ENCODE measurements at regions not wholly inside any gene's neighbourhood (a gene's known extent, or its start where the extent isn't known, plus 50 kb on each side); places are given as distances from the start of the nearest gene placed in this dataset.
A peak's percentile ranks its signal among the peaks of the same experiment; 100 is the strongest.

DNA sequence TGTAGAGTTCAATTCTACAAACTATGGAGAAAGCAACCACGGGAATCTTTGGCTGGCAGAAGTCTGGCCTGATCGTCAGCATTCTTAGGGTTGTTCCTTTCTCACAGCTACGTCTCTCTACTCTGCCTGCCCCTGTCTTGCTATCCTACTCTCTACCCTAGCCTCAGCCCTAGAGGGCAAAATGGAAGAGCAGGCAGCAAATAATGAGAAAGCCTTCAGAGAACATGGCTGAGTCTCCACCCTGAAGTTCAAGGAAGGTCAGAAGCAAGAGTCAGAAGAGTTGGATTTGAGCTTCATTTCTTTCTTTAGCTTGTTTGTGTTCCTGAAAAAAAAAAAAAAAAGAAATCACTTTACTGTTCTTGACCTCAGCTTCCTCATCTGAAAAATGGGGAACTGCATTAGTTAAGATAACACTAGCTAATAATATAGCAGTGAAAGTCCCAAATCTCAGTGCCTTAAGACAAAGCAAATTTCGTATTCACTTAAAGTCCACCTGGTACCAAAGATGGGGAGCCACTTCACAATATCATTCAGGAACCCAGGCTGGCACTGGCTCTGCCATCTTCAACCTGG is 50.2 kb upstream of the CCND2 start:
- H3K9me3 Mint-ChIP-seq: no peaks in the 10 kb centered on the region
- H3K4me3 Mint-ChIP-seq: peak overlapping the region; percentile 16
- no peak overlapping the region for H3K27ac Mint-ChIP-seq
- peak; percentile 51 for ATAC-seq
- no peaks in the 10 kb centered on the region for H3K27me3 Mint-ChIP-seq
- peaks cover 24% of the 10 kb centered on the region for H3K4me1 Mint-ChIP-seq
- H3K36me3 Mint-ChIP-seq: no peaks in the 10 kb centered on the region

DNA sequence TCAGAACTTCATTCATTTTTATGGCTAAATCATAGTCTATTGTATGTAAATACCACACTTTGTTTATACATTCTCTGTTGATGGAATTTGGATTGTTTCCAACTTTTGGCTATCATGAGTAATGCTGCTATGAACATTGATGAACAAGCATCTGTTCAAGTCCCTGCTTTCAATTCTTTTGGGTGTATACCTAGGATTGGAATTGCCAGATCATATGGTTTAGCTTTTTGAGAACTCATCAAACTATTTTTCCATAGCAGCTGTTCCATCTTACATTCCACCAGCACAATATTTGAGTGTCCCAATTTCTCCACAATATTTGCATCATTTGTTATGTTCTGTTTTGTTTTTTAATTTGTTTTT is 52.3 kb upstream of the CCND2 start:
- peaks cover 37% of the 10 kb centered on the region for H3K4me1 Mint-ChIP-seq
- H3K27ac Mint-ChIP-seq: no peak overlapping the region
- ATAC-seq: no peak
- no peaks in the 10 kb centered on the region for H3K27me3 Mint-ChIP-seq
- H3K4me3 Mint-ChIP-seq: no peak overlapping the region
- no peaks in the 10 kb centered on the region for H3K9me3 Mint-ChIP-seq
- H3K36me3 Mint-ChIP-seq: no peaks in the 10 kb centered on the region

DNA sequence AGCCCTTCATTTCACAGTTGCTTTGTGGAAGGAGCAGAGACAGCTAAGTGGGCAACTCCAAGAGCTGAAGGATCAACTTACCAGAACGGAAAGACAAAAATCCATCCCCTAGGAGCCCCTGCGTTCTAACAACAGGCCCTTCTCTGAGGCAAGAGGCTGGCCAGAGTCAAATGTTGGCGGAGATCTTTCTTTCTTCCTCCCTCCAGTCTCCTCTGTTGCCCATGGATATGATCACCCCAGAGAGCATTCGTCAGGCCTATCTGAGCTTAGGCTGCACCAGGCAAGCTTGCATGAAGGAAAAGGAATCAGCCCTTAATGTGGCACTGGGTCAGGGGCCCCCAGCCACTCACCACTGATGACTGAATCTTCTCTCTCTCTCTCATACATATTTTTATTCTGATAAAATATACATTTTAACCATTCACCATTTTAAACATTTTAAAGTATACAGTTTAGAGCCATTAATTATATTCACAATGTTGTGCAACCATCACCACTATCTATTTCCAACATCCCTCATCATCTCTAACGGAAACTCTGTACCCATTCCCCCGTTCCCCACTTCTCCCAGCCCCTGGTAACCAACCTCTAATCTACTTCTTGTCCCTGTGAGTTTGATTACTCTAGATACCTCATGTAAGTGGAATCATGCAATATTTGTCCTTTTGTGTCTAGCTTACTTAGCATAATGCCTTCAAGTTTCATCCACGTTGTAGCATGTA is 52.9 kb upstream of the CCND2 start:
- no peak overlapping the region for H3K27ac Mint-ChIP-seq
- H3K4me1 Mint-ChIP-seq: peaks cover 42% of the 10 kb centered on the region
- ATAC-seq: no peak
- H3K9me3 Mint-ChIP-seq: no peaks in the 10 kb centered on the region
- H3K27me3 Mint-ChIP-seq: no peaks in the 10 kb centered on the region
- H3K4me3 Mint-ChIP-seq: no peak overlapping the region
- no peaks in the 10 kb centered on the region for H3K36me3 Mint-ChIP-seq

DNA sequence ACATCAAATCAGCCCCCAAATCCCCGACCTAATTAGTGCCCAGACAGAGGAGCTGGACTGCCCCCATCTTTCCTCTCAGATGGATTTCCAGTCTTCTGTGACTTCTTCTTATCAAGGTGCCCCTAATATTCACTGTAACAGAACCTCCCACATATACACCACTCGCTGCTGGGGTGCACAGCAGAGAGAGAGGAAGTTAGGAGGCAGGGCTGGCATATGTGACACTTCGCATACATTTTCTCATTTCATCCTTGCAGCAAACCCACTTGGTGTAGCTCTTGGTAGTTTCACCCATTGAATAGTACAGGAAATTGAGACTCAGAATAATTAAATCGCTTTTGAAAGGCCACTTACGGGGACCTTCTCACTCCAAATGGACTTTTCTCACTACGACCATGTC is 56.5 kb upstream of the CCND2 start:
- Mint-ChIP-seq H3K9me3 (no peaks in the 10 kb centered on the region), H3K4me3 (no peak overlapping the region), H3K27ac (peak overlapping the region; percentile 90), H3K27me3 (no peaks in the 10 kb centered on the region), H3K4me1 (peaks cover 41% of the 10 kb centered on the region), H3K36me3 (no peaks in the 10 kb centered on the region)
- no peak for ATAC-seq

DNA sequence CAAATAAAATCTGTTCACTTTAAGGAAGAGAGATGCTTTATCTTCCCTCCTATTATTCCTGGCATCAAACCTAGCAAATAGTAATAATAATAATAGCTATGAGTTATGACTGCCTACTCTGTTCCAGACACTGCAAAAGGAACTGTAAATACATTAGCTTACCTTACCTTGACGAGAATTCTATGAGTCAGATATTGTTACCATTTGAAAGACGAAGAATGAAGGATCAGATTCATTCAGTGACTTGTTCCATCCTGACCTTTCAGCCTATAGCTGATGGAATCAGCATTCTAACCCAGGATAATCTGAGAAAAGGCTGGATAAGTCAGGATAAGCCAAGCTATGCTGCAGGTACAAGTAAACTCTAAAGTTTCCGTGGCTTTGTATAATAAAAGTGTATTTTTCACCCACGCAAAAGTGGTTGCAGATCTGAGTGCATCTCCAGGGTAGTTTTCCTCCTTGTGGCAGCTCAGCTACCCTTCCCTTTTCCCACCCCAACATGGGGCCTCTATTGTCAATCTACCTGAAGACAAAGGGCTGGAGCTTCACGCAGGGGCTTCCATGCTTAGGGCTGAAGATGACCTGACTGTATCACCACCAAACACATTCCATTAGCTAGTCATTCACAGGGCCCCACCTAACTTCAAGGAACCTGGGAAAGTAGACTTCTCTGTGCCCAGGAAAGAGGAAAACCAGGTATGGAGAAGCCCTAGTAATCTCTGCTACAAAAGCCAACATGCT is 57.2 kb upstream of the CCND2 start:
- no peaks in the 10 kb centered on the region for H3K27me3 Mint-ChIP-seq
- peak; percentile 13 for ATAC-seq
- H3K36me3 Mint-ChIP-seq: no peaks in the 10 kb centered on the region
- peaks cover 41% of the 10 kb centered on the region for H3K4me1 Mint-ChIP-seq
- no peak overlapping the region for H3K4me3 Mint-ChIP-seq
- peak overlapping the region; percentile 90 for H3K27ac Mint-ChIP-seq
- no peaks in the 10 kb centered on the region for H3K9me3 Mint-ChIP-seq

DNA sequence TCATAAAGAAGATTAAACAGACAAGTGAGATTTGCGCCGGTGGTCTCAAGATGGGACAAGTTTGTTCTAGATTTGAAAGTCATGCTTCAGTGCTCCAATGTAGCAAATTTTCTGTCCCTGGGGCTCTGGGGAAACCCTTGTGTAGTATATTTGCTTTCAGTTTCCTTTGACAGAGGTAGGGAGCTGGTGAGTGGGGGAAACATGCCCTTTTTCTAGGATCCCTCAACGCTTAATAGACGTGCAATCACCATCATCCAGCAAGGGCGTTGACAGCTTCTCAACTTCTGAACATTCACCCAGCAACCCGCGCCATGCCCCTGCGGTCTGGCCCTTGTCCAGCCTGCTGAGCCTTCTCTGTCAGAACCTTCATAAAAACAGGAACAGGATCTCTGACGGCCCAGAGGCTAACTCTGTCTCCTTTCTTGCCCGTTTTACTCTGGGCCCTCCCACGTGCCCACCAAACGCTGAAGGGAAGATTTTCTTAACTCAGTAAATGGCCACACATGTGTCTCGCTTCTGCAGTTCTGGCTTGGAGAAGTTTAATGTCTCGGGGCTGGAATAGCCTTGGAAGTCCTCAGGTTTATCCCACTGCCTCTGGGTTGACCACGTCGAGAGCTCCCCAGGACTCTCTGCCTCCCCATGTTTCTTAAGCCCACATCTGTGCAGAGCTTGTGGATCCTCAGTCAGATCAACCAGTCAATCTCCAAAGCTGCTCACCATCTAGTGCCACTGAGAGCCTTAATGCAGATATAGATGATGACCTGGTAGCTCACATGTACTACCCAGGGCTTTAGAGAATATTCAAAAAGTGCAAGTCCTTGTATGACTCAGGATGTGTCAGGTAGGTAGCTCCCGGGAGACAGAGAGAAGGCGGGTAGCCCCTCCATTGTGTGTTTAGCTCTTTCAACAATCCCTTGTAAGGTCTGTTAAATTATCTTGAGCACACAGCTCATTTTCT is 58.1 kb upstream of the CCND2 start:
- peaks cover 41% of the 10 kb centered on the region for H3K4me1 Mint-ChIP-seq
- peak overlapping the region; percentile 73 for H3K4me3 Mint-ChIP-seq

DNA sequence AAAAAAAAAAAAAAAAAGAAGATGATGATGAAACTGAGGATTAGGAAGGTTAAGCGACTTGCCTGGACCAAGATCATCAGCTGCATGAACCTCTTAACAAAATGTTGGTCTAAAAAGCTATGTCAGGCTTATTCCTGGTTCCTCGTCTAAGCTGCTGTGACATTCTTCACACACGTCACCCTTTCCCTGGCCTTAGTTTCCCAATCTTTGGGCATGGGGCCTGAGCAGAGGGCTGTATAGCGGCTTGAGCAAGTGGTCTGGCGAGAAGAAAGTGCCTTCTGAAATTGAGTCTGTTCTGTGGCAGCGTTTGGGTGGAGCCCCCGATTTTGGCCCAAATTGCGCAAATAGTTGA is 58.7 kb upstream of the CCND2 start:
- H3K4me1 Mint-ChIP-seq: peaks cover 39% of the 10 kb centered on the region
- H3K36me3 Mint-ChIP-seq: no peaks in the 10 kb centered on the region
- ATAC-seq: peak; percentile 5
- no peaks in the 10 kb centered on the region for H3K9me3 Mint-ChIP-seq
- no peaks in the 10 kb centered on the region for H3K27me3 Mint-ChIP-seq
- H3K27ac Mint-ChIP-seq: peak overlapping the region; percentile 90
- H3K4me3 Mint-ChIP-seq: peak overlapping the region; percentile 73

More for the DNA sequence above, 58.1 kb upstream of the CCND2 start:
- no peaks in the 10 kb centered on the region for H3K36me3 Mint-ChIP-seq
- H3K9me3 Mint-ChIP-seq: no peaks in the 10 kb centered on the region
- peak; percentile 94 for ATAC-seq
- H3K27me3 Mint-ChIP-seq: no peaks in the 10 kb centered on the region
- H3K27ac Mint-ChIP-seq: peak overlapping the region; percentile 90

DNA sequence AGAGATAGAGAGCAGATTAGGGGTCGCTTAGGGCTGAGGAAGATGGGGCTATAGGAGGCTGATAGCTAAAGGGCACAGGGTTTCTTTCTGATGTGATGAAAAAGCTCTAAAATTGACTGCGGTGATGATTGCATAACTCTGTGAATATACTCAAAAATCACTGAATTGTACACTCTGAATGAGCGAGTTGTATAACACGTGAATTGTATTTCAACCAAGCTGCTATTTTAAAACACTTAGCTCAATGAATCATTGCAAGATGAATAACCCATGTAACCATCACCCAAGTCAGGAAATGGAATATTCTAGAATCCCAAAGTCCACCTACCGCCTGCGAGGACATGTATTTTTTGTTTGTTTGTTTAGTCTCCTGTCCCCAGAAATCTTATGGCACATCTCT is 60.1 kb upstream of the CCND2 start:
- Mint-ChIP-seq H3K27ac (no peak overlapping the region), H3K4me3 (no peak overlapping the region), H3K36me3 (no peaks in the 10 kb centered on the region), H3K27me3 (no peaks in the 10 kb centered on the region), H3K9me3 (no peaks in the 10 kb centered on the region), H3K4me1 (peaks cover 37% of the 10 kb centered on the region)
- ATAC-seq: no peak

DNA sequence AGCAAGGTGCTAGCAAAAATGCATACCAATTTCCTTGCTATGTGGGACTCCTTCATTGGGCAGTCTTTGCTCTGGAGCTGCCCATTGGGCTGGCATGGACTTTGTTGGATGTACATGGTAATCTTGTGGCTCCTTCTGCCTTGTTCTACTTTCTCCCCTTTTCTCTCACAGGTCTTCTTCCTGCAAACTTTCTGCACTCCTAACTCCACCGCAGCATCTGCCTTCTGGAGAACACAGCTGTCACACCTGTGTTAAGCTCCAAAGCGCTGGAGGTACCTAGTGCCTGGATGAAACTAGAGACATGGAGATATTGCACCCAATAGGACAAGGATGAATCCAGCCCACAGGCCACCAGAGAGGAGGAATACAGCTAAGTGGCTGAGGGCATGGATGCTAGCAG is 60.7 kb upstream of the CCND2 start:
- H3K36me3 Mint-ChIP-seq: no peaks in the 10 kb centered on the region
- no peak overlapping the region for H3K27ac Mint-ChIP-seq
- H3K9me3 Mint-ChIP-seq: no peaks in the 10 kb centered on the region
- no peak overlapping the region for H3K4me3 Mint-ChIP-seq
- H3K4me1 Mint-ChIP-seq: peaks cover 37% of the 10 kb centered on the region
- ATAC-seq: no peak
- no peaks in the 10 kb centered on the region for H3K27me3 Mint-ChIP-seq

DNA sequence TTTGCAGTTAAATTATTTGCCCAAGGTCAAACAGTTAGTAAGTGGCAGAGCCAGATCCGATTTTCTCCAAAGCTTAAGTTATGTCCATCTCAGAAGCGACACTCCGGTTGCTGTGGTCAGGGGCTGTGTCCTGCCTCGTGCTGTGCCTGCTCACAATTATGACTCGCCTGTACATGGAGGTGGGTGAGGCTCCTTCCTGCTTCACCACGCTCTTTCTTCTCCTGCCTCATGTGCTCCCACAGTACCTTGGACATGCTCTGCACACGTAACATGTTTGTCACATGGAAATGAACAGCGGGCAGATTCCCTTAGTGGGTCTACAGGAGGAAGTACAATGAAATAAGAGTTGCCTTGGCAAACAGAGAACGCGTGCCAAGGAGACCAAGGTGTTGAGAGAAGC is 62.2 kb upstream of the CCND2 start:
- H3K4me1 Mint-ChIP-seq: peaks cover 25% of the 10 kb centered on the region
- no peaks in the 10 kb centered on the region for H3K27me3 Mint-ChIP-seq
- no peak for ATAC-seq
- no peaks in the 10 kb centered on the region for H3K9me3 Mint-ChIP-seq
- no peaks in the 10 kb centered on the region for H3K36me3 Mint-ChIP-seq
- H3K27ac Mint-ChIP-seq: no peak overlapping the region
- no peak overlapping the region for H3K4me3 Mint-ChIP-seq

DNA sequence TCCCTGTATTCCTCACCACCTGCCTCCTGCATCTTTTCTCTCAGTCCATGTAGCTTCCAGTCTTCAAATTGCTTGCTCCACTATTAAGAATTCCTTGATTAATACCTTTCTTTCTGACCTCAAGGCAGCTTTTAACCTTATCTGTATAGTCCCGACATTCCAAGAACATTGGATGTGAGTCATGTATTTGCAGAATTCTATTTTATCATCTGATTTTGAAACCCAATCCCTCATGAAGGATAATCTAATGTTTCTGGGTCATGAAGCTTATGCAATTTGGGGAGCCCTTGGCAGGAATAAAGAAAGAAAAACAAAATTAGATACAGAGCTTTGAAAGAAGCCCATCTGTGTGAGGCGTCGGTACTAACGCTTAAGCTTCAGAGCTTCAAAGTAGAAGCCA is 63.4 kb upstream of the CCND2 start:
- no peaks in the 10 kb centered on the region for H3K36me3 Mint-ChIP-seq
- H3K4me3 Mint-ChIP-seq: no peak overlapping the region
- H3K27me3 Mint-ChIP-seq: no peaks in the 10 kb centered on the region
- ATAC-seq: no peak
- no peaks in the 10 kb centered on the region for H3K9me3 Mint-ChIP-seq
- peaks cover 16% of the 10 kb centered on the region for H3K4me1 Mint-ChIP-seq
- H3K27ac Mint-ChIP-seq: no peak overlapping the region

DNA sequence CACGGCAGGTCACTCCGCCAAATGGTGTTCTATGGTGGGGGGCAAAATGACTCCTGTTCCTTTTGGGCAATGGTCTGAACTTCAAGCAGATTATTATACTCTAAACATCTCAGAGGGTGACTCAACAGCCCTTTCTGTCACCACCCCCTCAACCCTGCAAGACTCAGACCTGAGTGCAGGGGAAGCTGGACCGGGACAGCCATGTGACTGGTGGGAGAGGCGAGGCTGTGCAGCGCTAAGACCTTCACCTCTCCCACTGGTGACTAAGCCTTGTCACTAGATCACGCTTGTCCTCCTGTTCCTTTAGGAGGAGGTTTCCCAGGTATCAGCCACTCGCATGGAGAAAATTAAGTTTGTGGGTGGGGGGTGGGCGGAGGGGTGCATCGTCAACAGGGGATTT is 67.1 kb upstream of the CCND2 start:
- Mint-ChIP-seq H3K36me3 (no peaks in the 10 kb centered on the region), H3K4me3 (no peak overlapping the region), H3K9me3 (no peaks in the 10 kb centered on the region), H3K27me3 (no peaks in the 10 kb centered on the region), H3K27ac (no peak overlapping the region), H3K4me1 (peaks cover 37% of the 10 kb centered on the region)
- ATAC-seq: no peak

DNA sequence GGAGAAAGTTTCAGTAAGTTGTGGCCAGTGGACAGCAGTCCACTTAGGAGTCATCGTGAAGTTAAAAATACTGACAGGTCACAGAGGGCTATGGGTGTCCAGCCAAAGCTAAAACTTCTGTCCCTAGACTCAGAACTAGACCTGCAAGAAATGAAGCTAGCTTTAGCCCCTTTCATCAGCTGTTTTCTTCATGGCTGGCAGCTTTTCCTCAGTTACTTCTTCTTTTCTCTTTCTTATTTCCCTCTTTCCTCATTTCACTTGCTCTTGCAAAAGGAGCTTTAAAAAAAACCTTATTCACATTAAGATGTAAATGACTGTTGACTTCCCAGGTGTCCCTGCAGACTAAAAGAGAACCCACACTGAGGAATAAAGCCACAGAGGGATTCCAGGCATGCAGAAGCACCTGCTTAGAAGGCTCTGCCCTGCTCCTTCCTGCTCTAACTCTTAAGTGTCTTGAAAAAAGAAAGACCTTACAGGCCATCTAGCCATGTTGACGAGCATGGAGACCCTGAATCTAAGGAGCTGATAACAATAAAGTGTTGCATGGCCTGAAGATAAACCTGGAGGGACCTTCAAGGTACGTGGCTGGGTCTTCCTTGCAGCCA is 69.7 kb upstream of the CCND2 start:
- H3K27me3 Mint-ChIP-seq: no peaks in the 10 kb centered on the region
- H3K4me3 Mint-ChIP-seq: no peak overlapping the region
- ATAC-seq: no peak

DNA sequence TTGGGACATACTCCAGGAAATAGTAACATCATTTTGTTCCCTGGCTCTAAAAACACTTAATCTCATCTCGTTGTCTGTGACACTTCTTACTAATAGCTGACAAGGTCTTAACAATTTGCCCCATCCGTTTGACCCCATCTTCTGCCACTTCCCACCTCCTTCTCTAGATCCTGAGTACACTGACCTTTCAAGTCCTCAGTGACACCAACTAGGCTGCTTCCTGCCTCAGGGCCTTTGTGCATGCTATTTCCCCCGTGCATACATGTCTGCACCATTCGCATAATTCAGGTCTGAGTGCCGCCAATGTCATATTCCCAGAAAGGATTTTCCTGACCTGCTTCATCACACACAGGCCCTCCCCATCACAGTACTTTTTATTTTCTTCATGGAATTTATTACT is 70.6 kb upstream of the CCND2 start:
- no peak overlapping the region for H3K4me3 Mint-ChIP-seq
- no peak for ATAC-seq
- no peak overlapping the region for H3K27ac Mint-ChIP-seq
- H3K36me3 Mint-ChIP-seq: no peaks in the 10 kb centered on the region
- H3K27me3 Mint-ChIP-seq: no peaks in the 10 kb centered on the region
- H3K9me3 Mint-ChIP-seq: no peaks in the 10 kb centered on the region
- peaks cover 48% of the 10 kb centered on the region for H3K4me1 Mint-ChIP-seq

More for the DNA sequence above, 69.7 kb upstream of the CCND2 start:
- Mint-ChIP-seq H3K4me1 (peaks cover 48% of the 10 kb centered on the region), H3K9me3 (no peaks in the 10 kb centered on the region), H3K27ac (no peak overlapping the region), H3K36me3 (no peaks in the 10 kb centered on the region)

DNA sequence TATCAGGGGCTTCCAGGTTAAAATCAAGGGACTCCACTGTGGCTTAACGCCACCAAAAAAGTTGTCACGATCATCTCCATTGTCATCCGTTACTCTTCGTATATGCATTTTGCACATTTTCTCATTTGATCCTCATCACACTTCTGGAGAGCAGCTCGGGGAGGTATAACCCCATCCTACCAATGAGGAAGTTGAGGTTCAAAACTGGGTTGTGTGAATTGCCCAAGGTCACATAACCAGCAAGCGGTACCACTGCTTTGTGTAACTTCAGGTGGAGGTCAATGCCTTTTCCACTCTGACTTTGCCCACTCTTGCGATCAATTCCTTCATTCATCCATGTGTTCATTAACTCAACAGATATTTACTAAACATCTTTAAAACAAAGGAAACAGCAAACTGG is 71.1 kb upstream of the CCND2 start:
- H3K4me3 Mint-ChIP-seq: no peak overlapping the region
- peak; percentile 55 for ATAC-seq
- H3K9me3 Mint-ChIP-seq: no peaks in the 10 kb centered on the region
- H3K4me1 Mint-ChIP-seq: peaks cover 48% of the 10 kb centered on the region
- H3K36me3 Mint-ChIP-seq: no peaks in the 10 kb centered on the region
- no peaks in the 10 kb centered on the region for H3K27me3 Mint-ChIP-seq
- H3K27ac Mint-ChIP-seq: no peak overlapping the region

Measured in stimulated activated memory B cell treated with anti-CD40 and anti-IgM and Interleukin-4, amounts not matched to agents 10 μg/mL and 1 μg/mL and 100 μg/mL, for 72 hours (primary cell).